ENCODE measurements at regions not wholly inside any gene's neighbourhood (a gene's known extent, or its start where the extent isn't known, plus 50 kb on each side); places are given as distances from the start of the nearest gene placed in this dataset.

- no peak for DNase-seq (ENCODE audit: low read depth in 1 of 2, low spot score in 2 of 2)
- Histone ChIP-seq H3K9me3 (ENCODE audit: insufficient read depth in 2 of 2, low read depth in 1 of 2, low read length in 1 of 2) (no peaks in the 10 kb centered on the region), H3K4me1 (replicated peaks in 1 of 4; ENCODE audit: control insufficient read depth in 3 of 4, insufficient read depth in 4 of 4, low read length in 3 of 4) (peaks cover 0 to 12% (median 2%) of the 10 kb centered on the region in 4 experiments; a peak in 2 of 7 replicates), H2BK5ac (ENCODE audit: low read depth, low read length) (no peak overlapping the region), H2BK12ac (ENCODE audit: low read depth, low read length) (no peak overlapping the region), H4K8ac (ENCODE audit: extremely low read depth, insufficient read depth, low read length) (no peak overlapping the region), H3K27me3 (replicated peaks in 1 of 4; ENCODE audit: control insufficient read depth in 3 of 4, extremely low read depth in 1 of 4, insufficient read depth in 3 of 4, low read length in 3 of 4) (no peaks in the 10 kb centered on the region), H3K9ac (replicated peaks in 1 of 4; ENCODE audit: extremely low read depth in 1 of 4, low read depth in 3 of 4, low read length in 3 of 4) (no peak overlapping the region), H2BK15ac (ENCODE audit: low read length) (no peak overlapping the region), H3K79me2 (ENCODE audit: control insufficient read depth in 1 of 2, insufficient read depth in 2 of 2, low read length in 2 of 2) (no peaks in the 10 kb centered on the region), H4K20me1 (replicated peaks in 1 of 2; ENCODE audit: control insufficient read depth in 1 of 2, insufficient read depth in 2 of 2, low read length in 2 of 2) (no peaks in the 10 kb centered on the region), H4K5ac (ENCODE audit: insufficient read length, low read depth, low read length) (no peak overlapping the region), H2AK5ac (ENCODE audit: low read depth, low read length) (no peak overlapping the region), H3K4me3 (ENCODE audit: extremely low read depth in 1 of 4, insufficient read depth in 2 of 4, low read depth in 3 of 4, low read length in 4 of 4) (no peak overlapping the region), H2BK120ac (replicated peaks; ENCODE audit: low read depth, low read length) (no peak overlapping the region), H3K27ac (ENCODE audit: low read depth, low read length) (no peak overlapping the region), H3K23me2 (ENCODE audit: low read depth, low read length) (no peaks in the 10 kb centered on the region; the same call in 1 of the 2 replicates), H4K91ac (replicated peaks; ENCODE audit: insufficient read length, low read length) (no peak overlapping the region), H3K36me3 (ENCODE audit: control insufficient read depth in 2 of 4, insufficient read depth in 4 of 4, low read length in 3 of 4) (no peaks in the 10 kb centered on the region), H3K14ac (ENCODE audit: insufficient read length) (no peak overlapping the region), H3K79me1 (ENCODE audit: low read depth, low read length) (no peaks in the 10 kb centered on the region), H3K18ac (ENCODE audit: extremely low read depth, low read length) (no peak overlapping the region), H3K4ac (replicated peaks; ENCODE audit: insufficient read length, low read depth, low read length) (no peak overlapping the region), H3K56ac (replicated peaks; ENCODE audit: insufficient read length, low read depth, low read length) (no peak overlapping the region), H3K23ac (ENCODE audit: insufficient read length) (no peak overlapping the region), H2BK20ac (ENCODE audit: low read length) (no peak overlapping the region), H3K4me2 (ENCODE audit: insufficient read depth in 1 of 2, low read depth in 2 of 2, low read length in 2 of 2) (no peak overlapping the region), H2AFZ (ENCODE audit: low read length) (no peak overlapping the region)
- TF ChIP-seq TBP (IDR thresholded peaks at IDR 0.05; ENCODE audit: low read depth, low read length), result no peak
- no peak for TF ChIP-seq CEBPB (IDR thresholded peaks at IDR 0.05; ENCODE audit: low read depth, low read length)
- no peak for TF ChIP-seq CTCF (IDR thresholded peaks at IDR 0.05; ENCODE audit: control extremely low read depth in 1 of 3, insufficient read depth in 1 of 3, low read depth in 1 of 3, low read length in 3 of 3)
- no peak for TF ChIP-seq BACH1 (IDR thresholded peaks at IDR 0.05; ENCODE audit: low read length)
- no peak for TF ChIP-seq ATF2 (IDR thresholded peaks at IDR 0.05; ENCODE audit: low read length)
- TF ChIP-seq EP300 (IDR thresholded peaks at IDR 0.05; ENCODE audit: borderline replicate concordance in 1 of 2, low read depth in 2 of 2, low read length in 2 of 2), result no peak
- no peak for TF ChIP-seq RNF2 (IDR thresholded peaks at IDR 0.05; ENCODE audit: borderline replicate concordance, low read depth, low read length, missing control alignments, poor library complexity, severe bottlenecking)
- TF ChIP-seq NANOG (IDR thresholded peaks at IDR 0.05; ENCODE audit: insufficient read depth, low read depth, low read length, poor library complexity, severe bottlenecking), result no peak
- no peak for TF ChIP-seq TEAD4 (IDR thresholded peaks at IDR 0.05; ENCODE audit: low read depth, low read length)
- CTCF ChIA-PET (ENCODE audit: partially characterized antibody), result no interaction called here
- POLR2A ChIA-PET (ENCODE audit: partially characterized antibody), result no interaction called here
- no peak for FAIRE-seq
- WGBS, 2 experiments (ENCODE audit: extremely low coverage in 1 of 2, insufficient coverage in 1 of 2, insufficient read length in 1 of 2, insufficient replicate concordance in 2 of 2, low coverage in 1 of 2, low lambda C conversion rate in 2 of 2, missing lambda C conversion rate in 1 of 2), result 85% methylated on average over 2 of the region's 2 CpGs; no CpG with 5 or more reads in 1 of the 2 experiments
Measured at GRCh38 chr1:218219460-218219859, 65.6 kb upstream of the RRP15 start.
